GM23338 (cell line): ENCODE measurements at regions not wholly inside any gene's neighbourhood (a gene's known extent, or its start where the extent isn't known, plus 50 kb on each side); places are given as distances from the start of the nearest gene placed in this dataset.

ENCODE experiments used
- ATAC-seq: fragments of 200-7000 bp; cut with Tn5 transposase; 3 replicates; pipeline ENCODE4 v1.9.1; 2020
- DNase-seq: peaks from one replicate; pipeline ENCODE4 v3.0.0-alpha.2; 2015; ENCODE audit warnings: low spot score
- H2AFZ ChIP-seq: fragments of 200-600 bp; sonication (generic); 2 replicates; pipeline ENCODE4 v1.8.0; 2016; ENCODE audit warnings: antibody characterized with exemption, mild to moderate bottlenecking, moderate library complexity
- H3F3A ChIP-seq: fragments of 200-600 bp; sonication (generic); replicated peaks from 2 replicates; pipeline ENCODE4 v1.8.0; 2017; ENCODE audit warnings: antibody characterized with exemption, mixed run types, low read depth
- H3K27ac ChIP-seq: fragments of 200-600 bp; sonication (generic); 2 replicates; pipeline ENCODE4 v1.6.1; 2016; ENCODE audit warnings: low read depth
- H3K27me3 ChIP-seq: fragments of 200-600 bp; sonication (generic); 2 replicates; pipeline ENCODE4 v1.8.0; 2016; ENCODE audit warnings: mild to moderate bottlenecking, mixed run types, moderate library complexity; ENCODE audit not compliant: insufficient read depth
- H3K36me3 ChIP-seq: fragments of 200-600 bp; sonication (generic); 2 replicates; pipeline ENCODE4 v1.8.0; 2016; ENCODE audit warnings: mild to moderate bottlenecking; ENCODE audit not compliant: insufficient read depth
- H3K4me1 ChIP-seq: fragments of 200-600 bp; sonication (generic); 2 replicates; pipeline ENCODE4 v1.8.0; 2016; ENCODE audit warnings: mild to moderate bottlenecking, moderate library complexity; ENCODE audit not compliant: insufficient read depth
- H3K4me2 ChIP-seq: fragments of 200-600 bp; sonication (generic); 2 replicates; pipeline ENCODE4 v1.7.1; 2017; ENCODE audit warnings: mixed run types
- H3K4me3 ChIP-seq: fragments of 200-600 bp; sonication (generic); 2 replicates; pipeline ENCODE4 v1.6.1; 2016; ENCODE audit warnings: mixed run types
- H3K79me2 ChIP-seq: fragments of 200-600 bp; sonication (generic); replicated peaks from 2 replicates; pipeline ENCODE4 v1.8.0; 2017; ENCODE audit warnings: mild to moderate bottlenecking; ENCODE audit not compliant: insufficient read depth
- H3K9me2 ChIP-seq: fragments of 200-600 bp; sonication (generic); 2 replicates; pipeline ENCODE4 v1.8.0; 2017; ENCODE audit not compliant: insufficient read depth
- H4K20me1 ChIP-seq: fragments of 200-600 bp; sonication (generic); replicated peaks from 2 replicates; pipeline ENCODE4 v1.8.0; 2017; ENCODE audit warnings: mild to moderate bottlenecking; ENCODE audit not compliant: insufficient read depth
- H3K27ac Mint-ChIP-seq: 2 replicates; pipeline ENCODE4 v1.8.0; 2020; ENCODE audit warnings: inconsistent platforms, mild to moderate bottlenecking, moderate library complexity, mixed read lengths
- H3K27me3 Mint-ChIP-seq: 3 replicates; pipeline ENCODE4 v1.8.0; 2022; ENCODE audit warnings: low read depth, mild to moderate bottlenecking, moderate library complexity, mixed read lengths, inconsistent platforms; ENCODE audit not compliant: insufficient read depth, poor library complexity
- H3K36me3 Mint-ChIP-seq: 3 replicates; pipeline ENCODE4 v1.8.0; 2021; ENCODE audit warnings: low read depth, mild to moderate bottlenecking, inconsistent platforms, moderate library complexity, mixed read lengths
- H3K4me1 Mint-ChIP-seq: 3 replicates; pipeline ENCODE4 v1.8.0; 2020; ENCODE audit warnings: mild to moderate bottlenecking, inconsistent platforms, mixed read lengths
- H3K4me3 Mint-ChIP-seq: 3 replicates; pipeline ENCODE4 v1.8.0; 2021; ENCODE audit warnings: moderate library complexity, mild to moderate bottlenecking, inconsistent platforms, mixed read lengths
- H3K9me3 Mint-ChIP-seq: 3 replicates; pipeline ENCODE4 v1.8.0; 2020; ENCODE audit warnings: moderate library complexity, mild to moderate bottlenecking, inconsistent platforms, mixed read lengths
- CREB1 ChIP-seq: fragments of 250-450 bp; sonication (Bioruptor Pico); IDR thresholded peaks from 2 replicates; pipeline ENCODE4 v1.5.0; 2020; ENCODE audit warnings: low read depth, mild to moderate bottlenecking, moderate library complexity
- CTCF ChIP-seq, 2 experiments: fragments of 200-600 bp in 1 of 2; sonication (generic) in 1 of 2; conservative IDR thresholded peaks; 2 replicates each; pipeline versions ENCODE4 v1.5.1 to v1.6.1; 2016 to 2017; ENCODE audit warnings: antibody characterized with exemption in 2 of 2, low read depth in 2 of 2, mild to moderate bottlenecking in 2 of 2, moderate library complexity in 1 of 2
- ETS1 ChIP-seq: IDR thresholded peaks from 2 replicates; pipeline ENCODE4 v1.6.1; 2016; ENCODE audit warnings: antibody characterized with exemption
- EZH2 ChIP-seq: fragments of 200-600 bp; sonication (generic); IDR thresholded peaks from one replicate; pipeline ENCODE4 v1.8.0; 2017; ENCODE audit warnings: antibody characterized with exemption, mild to moderate bottlenecking, low read depth; ENCODE audit not compliant: unreplicated experiment
- EZH2phosphoT487 ChIP-seq: fragments of 200-600 bp; sonication (generic); IDR thresholded peaks from one replicate; pipeline ENCODE4 v1.8.1; 2018; ENCODE audit warnings: antibody characterized with exemption; ENCODE audit not compliant: unreplicated experiment
- STAT1 ChIP-seq: IDR thresholded peaks from one replicate; pipeline ENCODE4 v1.6.1; 2016; ENCODE audit warnings: antibody characterized with exemption; ENCODE audit not compliant: unreplicated experiment
- ZNF462 ChIP-seq: fragments of 250-450 bp; sonication (Bioruptor Pico); IDR thresholded peaks from 2 replicates; pipeline ENCODE4 v1.5.0; 2020; ENCODE audit warnings: mild to moderate bottlenecking, moderate library complexity

- no peak for TF ChIP-seq ZNF462 (CRISPR knock-in tag)
These were observed 187.2 kb downstream of the BCL11A start (continued) for GRCh38 chr2:60366135-60366712.

GRCh38 chr2:60365556-60365955 lies 187.9 kb downstream of the BCL11A start:
- H3K27me3 ChIP-seq = no peaks in the 10 kb centered on the region
- H3F3A ChIP-seq = no peaks in the 10 kb centered on the region
- H2AFZ ChIP-seq = no peak overlapping the region
- peaks cover 7% of the 10 kb centered on the region for H3K27me3 Mint-ChIP-seq
- peak; percentile 41; the same call in 1 of the 3 replicates for ATAC-seq
- H3K79me2 ChIP-seq = no peaks in the 10 kb centered on the region
- H4K20me1 ChIP-seq = no peaks in the 10 kb centered on the region
- H3K27ac Mint-ChIP-seq = no peak overlapping the region
- peaks cover 4% of the 10 kb centered on the region; the same call in 1 of the 2 replicates for H3K4me1 ChIP-seq
- H3K27ac ChIP-seq = no peak overlapping the region
- H3K9me3 Mint-ChIP-seq = no peaks in the 10 kb centered on the region
- H3K4me3 ChIP-seq = no peak overlapping the region
- H3K4me2 ChIP-seq = no peak overlapping the region
- no peaks in the 10 kb centered on the region; the same call in 2 of the 3 replicates for H3K36me3 Mint-ChIP-seq
- peaks cover 18% of the 10 kb centered on the region for H3K9me2 ChIP-seq
- peaks cover 24% of the 10 kb centered on the region for H3K4me1 Mint-ChIP-seq
- no peak overlapping the region for H3K4me3 Mint-ChIP-seq
- DNase-seq = peak; percentile 53
- no peaks in the 10 kb centered on the region for H3K36me3 ChIP-seq
- TF ChIP-seq EZH2 (no peak), CREB1 (no peak), CTCF (conservative IDR thresholded peaks at IDR 0.05; ENCODE audit: low read depth in 2 of 2) (no peak), ETS1 (no peak), STAT1 (no peak), EZH2phosphoT487 (no peak)
